Stimulated activated CD8-positive, alpha-beta memory T cell treated with anti-CD3 and anti-CD28 coated beads, Interleukin-7, amount 100 ng/mL, for 4 hours (primary cell): ENCODE measurements at regions not wholly inside any gene's neighbourhood (a gene's known extent, or its start where the extent isn't known, plus 50 kb on each side); places are given as distances from the start of the nearest gene placed in this dataset.
"Not testable (repeated sequence)": the region's sequence is repeated elsewhere in the genome, so short reads cannot be mapped to it uniquely, and the experiment has no call there.

Experiments
- DNase-seq, 2 donors: peaks; one replicate each; pipeline ENCODE4 v3.0.0-alpha.2; 2020; ENCODE audit warnings: low read depth in 2 of 2

DNA sequence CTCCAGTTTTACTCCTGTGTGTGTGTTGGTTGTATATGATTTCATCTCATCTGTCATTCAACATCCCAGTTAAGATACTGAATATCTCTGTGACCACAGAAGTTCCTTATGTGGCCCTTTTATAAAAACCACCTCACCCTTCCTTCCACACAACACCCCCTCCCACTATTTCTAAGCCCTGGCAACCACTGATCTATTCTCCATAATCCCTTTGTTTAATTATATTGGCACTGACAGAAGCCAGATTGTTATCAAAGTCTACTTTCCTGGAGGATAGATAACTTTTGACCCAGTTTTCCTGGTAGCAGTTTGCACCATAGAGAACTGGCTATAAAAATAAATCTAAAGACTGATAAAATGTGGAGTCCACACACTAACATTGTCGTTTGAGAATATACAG lies 902.8 kb downstream of the SLC16A7 start:
- no peak for DNase-seq

GRCh38 chr12:60501124-60501729 lies 905.4 kb downstream of the SLC16A7 start:
- no peak for DNase-seq

DNA sequence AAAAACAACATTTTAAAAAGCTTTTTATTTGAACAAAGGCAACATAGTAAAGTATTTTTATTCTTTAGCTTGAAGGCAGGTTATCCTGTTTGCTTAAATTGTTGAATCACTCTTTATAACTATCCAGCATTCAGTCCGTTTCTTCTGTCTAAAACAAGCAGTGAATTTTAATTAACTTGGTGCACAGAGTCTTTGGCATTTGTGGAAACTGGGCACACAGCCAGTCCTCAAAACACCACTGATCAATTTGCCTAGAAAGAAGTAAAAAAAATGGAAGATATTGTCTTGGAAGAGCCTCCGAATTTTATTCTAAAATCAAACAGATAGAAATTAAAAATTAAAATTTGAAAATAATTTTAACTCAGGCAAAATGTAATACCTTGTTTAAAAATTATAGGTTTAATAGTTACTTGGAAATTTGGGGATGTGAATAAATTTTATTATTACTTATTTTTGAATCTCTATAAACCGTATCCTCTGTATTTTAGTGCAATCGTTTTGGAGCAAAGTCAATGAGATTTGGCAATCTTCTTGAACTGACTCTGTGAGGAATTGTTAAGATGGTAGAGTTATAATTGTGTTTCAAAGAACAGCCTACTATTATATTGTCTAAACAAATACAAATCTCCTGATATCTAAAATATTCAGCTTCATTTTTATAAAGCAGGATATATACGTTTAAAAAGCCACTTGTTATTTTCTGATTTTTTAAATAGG lies 927.0 kb downstream of the SLC16A7 start:
- DNase-seq, result no peak

GRCh38 chr12:60529261-60529660 lies 933.4 kb downstream of the SLC16A7 start:
- no peak for DNase-seq

- DNase-seq, result no peak
Measured at GRCh38 chr12:60529723-60530122, 933.9 kb downstream of the SLC16A7 start.

DNA sequence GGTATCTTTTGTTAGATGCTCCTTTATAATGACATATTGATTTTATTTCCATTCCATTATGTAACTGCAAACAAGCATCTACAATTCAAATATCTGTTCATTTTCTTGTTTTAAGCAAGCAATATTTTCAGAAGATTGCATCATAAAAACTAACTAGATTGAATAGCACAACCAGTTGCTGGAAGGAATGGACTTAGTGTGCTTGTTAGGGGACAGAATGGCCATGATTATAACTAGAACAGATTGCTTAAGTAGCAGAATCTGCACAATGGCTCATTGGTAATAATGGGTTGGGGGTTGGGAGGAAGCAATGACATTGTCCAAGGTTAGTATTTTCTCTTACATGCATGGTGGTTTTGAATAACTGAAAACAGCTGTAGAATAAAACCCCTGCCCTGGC lies 939.5 kb downstream of the SLC16A7 start:
- no peak for DNase-seq

DNA sequence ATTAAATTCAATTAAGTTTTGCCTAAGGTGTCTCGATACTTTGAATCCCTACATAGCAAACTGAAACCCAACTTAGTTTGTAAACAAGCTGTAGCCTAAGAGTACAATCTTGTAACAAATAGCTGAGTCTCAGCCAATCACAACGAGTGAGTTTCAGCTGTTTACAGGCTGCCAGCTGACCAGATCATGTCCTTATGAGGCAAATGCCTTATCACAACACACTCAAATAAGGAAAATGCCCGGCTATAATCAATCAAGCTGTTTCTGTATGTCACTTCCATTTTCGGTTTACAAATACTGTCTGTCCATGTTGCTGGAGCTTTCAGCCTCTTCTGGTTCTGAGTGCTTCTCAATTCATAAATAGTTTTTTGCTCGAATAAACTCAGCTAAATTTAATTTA lies 943.8 kb downstream of the SLC16A7 start:
- DNase-seq, result no peak

GRCh38 chr12:60568914-60569313 lies 973.1 kb downstream of the SLC16A7 start:
- no peak for DNase-seq

GRCh38 chr12:60577607-60578006 lies 981.8 kb downstream of the SLC16A7 start:
- no peak for DNase-seq

GRCh38 chr12:60587664-60588063 lies 991.8 kb downstream of the SLC16A7 start:
- DNase-seq, result not testable (repeated sequence)

DNA sequence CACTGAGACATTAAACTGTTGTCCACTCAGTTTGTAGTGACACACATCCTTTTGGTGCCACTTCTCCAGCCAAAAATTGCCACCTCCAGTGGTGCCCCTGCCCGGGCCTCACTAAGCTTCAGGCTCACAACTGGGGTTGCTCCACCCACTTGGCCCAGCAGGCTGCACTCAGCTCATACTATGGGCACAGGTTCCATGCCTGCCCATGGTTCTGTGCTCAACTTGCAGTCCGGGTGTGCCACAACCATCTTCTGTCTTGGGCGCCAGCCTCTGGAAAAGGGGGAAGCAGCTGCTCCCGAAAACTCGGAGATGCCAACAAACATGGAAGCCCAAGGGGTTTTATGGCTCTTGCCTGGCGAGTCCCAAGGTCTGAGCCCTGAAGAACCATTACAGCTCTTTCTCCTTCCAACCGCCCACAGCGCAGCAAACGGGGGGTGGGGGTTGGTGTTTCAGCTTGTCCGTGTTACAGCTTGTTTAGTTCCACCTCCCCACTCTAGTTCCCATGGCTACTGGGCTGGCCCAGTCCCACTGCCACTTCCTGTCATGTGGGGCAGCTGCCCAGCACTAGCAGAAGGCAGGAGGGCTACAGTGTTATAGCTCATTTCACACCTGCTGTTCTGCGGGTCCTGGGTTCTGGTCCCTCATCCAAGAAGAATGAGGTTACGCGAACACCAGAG lies 998.3 kb downstream of the SLC16A7 start:
- no peak for DNase-seq

DNA sequence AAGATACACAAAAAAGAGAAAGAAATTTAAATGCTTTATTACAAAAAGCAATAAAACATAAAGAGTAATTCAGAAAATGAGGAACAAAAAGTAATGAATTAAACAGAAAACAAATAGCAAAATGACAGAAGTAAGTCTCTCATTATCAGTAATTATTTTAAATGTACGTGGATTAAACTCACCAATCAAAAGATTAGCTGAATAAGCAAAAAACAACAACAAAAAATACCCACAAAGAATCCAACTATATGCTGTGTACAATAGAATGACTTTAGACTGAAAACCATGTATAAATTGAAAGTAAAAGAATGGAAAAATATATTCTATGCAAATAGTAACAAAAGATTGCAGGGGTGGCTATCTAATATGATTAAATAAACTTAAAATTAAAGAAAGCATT lies 1006.8 kb downstream of the SLC16A7 start:
- DNase-seq, result no peak

DNA sequence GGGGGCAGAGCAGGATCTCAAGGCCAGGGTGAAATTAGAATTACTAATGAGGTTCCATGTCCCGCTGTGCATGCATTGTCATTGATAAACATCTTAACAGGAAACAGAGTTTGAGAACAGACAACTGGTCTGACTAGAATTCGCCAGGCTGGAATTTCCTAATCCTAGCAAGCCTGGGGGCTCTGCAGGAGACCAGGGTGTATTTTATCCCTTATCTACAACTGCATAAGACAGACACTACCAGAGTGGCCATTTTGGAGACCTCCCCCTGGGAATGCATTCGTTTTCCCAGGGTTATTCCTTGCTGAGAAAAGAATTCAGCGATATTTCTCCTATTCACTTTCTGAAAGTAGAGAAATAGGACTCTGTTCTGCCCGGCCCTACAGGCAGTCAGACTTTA lies 1007.6 kb downstream of the SLC16A7 start:
- not testable (repeated sequence) for DNase-seq

GRCh38 chr12:60616400-60616799 lies 1020.6 kb downstream of the SLC16A7 start:
- no peak for DNase-seq

DNA sequence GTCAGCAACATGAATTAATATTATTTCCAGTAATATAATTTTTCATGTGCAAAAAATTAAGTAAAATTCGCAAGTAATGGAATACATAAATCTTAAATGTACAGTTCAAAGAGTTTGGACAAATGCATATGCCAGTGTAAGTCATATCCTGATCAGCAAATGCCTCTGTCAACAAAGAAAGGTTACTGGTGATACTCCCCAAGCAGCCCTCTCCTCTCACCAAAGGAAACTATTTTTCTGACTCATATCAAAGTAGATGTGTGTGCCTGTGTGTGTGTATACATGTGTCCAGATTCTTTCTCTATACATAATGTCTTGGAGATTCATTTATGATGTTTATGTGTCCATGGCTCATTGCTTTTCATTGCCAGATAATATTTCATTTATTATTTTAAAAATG lies 1035.0 kb downstream of the SLC16A7 start:
- DNase-seq, result no peak

DNA sequence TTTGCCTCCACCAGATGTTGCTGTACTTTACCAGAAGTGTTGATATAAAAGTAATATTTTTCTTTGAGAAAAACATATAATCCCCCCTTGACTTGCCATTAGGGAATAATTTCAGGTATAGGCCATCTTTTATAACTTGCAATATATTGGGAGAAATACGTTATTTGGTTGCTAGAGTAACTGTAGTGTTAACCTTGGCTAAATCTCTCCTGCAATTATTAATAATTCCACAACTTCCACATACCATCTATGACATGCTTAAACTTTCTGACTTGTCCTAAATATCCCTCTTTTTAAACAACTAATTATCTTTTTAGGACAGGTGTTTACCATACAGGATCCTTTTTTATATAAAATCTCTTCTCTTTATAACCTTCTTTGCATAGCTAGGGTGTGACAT lies 1048.2 kb downstream of the SLC16A7 start:
- DNase-seq, result no peak

DNA sequence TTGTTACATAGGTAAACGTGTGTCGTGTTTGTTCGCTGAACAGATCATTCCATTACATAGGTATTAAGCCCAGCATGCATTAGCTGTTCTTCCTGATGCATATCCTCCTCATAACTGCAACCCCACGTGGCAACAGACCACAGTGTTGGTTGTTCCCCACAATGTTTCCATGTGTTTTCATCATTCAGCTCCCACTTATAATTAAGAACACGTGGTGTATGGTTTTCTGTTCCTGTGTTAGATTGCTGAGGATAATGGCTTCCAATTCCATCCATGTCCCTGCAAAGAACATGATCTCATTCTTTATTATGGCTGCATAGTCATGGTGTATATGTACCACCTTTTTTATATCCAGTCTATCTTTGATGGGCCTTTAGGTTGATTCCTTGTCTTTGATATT lies 1071.1 kb downstream of the SLC16A7 start:
- no peak for DNase-seq

- no peak for DNase-seq
Measured at GRCh38 chr12:60672949-60673348, 1077.1 kb downstream of the SLC16A7 start.

GRCh38 chr12:60684988-60685655 lies 1089.3 kb downstream of the SLC16A7 start:
- DNase-seq, result no peak

DNA sequence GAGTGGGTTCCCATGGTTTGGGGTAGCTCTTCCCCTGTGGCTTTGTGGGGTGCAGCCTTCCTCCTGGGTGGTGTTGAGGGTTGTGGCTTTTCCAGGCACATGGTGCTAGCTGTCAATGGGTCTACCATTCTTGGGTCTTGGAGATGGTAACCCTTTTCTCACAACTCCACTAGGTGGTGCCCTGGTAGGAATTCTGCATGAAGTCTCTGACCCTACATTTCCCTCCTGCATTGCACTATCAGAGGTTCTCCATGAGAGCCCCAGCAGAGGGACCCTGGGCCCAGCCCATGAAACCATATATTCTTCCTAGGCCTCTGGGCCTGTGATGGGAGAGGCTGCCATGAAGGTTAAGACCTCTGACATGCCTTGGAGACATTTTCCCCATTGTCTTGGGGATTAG lies 1093.3 kb downstream of the SLC16A7 start:
- DNase-seq, result no peak

DNA sequence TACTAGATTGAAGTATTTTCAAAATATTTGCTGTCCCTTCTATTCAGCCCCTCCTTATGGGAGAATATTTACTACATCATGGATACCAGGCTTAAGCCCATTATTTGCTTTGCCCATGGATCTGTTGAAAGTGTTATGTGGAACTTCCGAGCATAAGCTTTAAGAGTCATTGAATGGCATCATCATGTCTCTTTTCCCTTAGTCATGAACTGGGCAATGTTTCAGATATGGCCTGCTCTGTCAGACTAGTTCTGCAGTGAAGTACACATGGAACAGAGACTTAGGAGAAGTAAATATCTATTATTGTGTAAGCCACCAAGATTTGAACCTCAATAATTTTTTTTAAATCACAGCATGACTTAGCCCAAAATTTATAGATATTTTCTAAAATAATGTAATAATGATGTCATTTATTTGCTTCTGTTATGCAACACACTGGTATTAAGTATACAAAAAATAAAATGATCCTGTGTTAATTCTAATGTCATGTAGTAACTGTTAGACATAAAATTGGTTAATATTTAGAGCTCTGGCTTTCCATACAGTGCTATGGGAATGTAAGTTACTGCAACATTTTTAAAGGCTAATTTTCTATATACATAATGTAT lies 1097.3 kb downstream of the SLC16A7 start:
- no peak for DNase-seq
